Anterior cingulate cortex (tissue), 58 donors: ENCODE measurements at regions not wholly inside any gene's neighbourhood (a gene's known extent, or its start where the extent isn't known, plus 50 kb on each side); places are given as distances from the start of the nearest gene placed in this dataset.
A peak's percentile ranks its signal among the peaks of the same experiment; 100 is the strongest.

ENCODE experiments used
- DNase-seq, 58 donors: peaks; one replicate each; lab custom pipeline; 2025; lab: John Stamatoyannopoulos, UW

GRCh38 chr1:220979371-220979770 is 100.1 kb downstream of the HLX start:
- DNase-seq = no peak

DNA sequence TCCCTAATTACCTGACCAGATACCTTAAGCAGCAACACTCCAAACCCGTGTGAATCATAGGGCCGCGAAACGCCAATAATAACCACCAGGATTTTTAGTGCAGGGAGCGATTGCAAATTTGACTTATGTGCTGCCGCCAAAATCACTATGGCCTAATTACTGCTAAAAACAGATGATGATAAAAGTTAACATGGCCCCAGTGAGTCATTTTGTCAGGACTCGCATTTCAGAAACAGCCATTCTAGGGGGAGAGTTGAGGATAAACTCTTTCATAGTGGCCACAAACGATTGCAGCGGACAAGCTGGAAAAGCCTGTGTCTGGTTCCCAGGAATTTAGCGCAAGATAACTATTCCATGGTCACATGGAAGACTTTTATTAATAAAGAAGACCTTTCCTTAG is 103.4 kb downstream of the HLX start:
- no peak for DNase-seq

- no peak for DNase-seq
Measured at GRCh38 chr1:220983877-220984635, 104.8 kb downstream of the HLX start.

DNA sequence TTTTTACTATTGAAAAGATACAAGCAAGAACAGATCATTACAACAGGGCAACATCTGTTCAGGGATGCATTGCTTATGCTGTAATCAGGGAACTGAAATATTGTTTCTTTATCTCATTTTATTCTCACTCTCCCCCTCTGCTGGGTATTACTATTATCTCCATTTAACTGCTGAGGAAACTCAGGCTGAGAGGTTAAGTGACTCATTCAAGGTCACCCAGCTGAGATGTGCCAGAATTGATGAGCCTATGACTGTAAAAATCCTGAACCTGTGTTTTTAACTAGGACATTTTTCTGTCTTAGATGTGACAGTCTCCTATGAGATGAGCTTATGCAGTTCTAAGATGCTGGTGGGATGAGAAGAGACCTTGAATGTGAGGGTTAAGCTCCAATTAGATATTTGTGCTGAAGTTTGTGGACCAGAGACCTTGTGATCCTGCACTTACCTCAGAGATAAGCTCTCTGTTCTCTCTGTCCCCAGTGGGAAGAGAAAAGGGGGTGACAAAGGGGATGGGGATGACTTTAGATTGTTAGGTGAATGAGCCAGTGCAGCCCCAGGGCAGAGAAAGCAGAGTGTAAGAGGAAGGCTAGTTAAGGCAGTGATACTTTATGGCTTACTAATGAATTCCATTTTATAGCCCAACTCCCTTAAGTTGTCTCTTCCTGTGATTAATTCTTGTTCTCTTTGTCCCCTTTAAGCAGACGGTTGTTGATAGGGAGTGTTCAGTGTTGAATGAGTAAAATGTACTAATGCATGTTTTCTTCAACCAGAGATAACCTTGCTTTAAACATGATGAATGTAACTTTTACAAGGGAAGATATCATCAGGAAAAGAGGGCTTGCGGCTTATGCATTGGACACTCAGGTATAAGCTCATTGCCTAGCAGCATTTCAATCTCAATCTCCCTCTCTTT is 111.4 kb downstream of the HLX start:
- DNase-seq = no peak

- DNase-seq = no peak
Measured at GRCh38 chr1:220991506-220991905, 112.3 kb downstream of the HLX start.

- DNase-seq = no peak
Measured at GRCh38 chr1:220991959-220992704, 112.9 kb downstream of the HLX start.

- DNase-seq = no peak
Measured at GRCh38 chr1:220992705-220993052, 113.4 kb downstream of the HLX start.

- no peak for DNase-seq
Measured at GRCh38 chr1:220994671-220995070, 115.4 kb downstream of the HLX start.

DNA sequence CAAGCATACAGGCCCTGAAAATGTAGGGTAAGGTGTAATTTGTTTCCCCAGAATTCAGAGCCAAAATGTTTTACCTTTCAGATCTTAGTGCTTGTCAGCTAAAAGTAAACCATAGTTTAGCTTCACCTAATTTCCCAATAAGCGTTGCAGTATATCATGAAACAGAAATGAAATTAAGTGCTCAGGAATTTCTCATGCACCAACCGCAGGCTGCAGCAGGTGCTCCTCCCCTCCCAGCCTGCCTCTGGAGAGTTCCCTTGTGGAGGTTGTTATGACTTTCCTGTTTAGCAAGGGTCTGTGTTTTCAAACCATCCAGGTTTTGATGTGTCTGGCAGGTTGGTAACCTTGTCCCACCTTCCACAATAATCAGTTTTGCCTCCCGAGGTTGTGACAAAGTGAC is 118.5 kb downstream of the HLX start:
- no peak for DNase-seq

GRCh38 chr1:220999872-221000863 is 120.9 kb downstream of the HLX start:
- DNase-seq = peak in 4 of 58 donors; percentile 1 to 8 (median 3)

DNA sequence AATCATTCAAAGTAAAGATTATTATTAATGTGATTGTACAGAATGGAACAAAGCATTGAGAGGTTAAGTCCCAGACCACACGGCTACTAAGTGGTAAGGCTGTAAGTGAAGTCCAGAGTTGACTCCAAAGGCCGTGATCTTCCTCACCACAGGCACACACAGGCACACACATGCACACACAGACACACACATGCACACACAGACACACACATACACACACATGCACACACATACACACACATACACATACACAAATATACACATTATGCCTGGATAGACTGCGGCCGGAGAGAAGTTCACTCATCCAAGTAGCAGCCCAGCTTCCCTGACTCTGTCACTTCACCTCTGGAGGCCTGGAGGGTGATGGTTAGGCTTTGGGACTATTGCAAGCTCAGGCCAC is 121.9 kb downstream of the HLX start:
- DNase-seq = no peak

DNA sequence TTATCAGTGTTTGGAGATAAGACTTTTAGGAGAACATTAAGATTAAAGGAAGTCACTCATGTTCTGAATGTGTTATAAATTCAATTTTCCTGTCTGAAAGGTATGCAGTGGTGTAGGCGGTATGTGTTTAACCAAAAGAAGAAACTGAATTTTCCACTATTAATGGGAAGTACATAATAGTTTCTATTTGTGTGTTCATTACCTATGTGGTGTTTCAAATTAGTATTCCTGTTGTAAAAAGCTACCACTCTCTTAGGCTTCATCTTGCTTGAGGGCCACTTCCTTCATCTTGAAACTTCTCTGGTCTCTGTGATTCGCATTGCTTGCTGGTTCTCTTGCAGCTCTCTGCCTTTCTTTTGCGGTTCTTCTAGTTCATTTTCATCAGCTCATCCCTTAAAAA is 123.4 kb downstream of the HLX start:
- no peak for DNase-seq

DNA sequence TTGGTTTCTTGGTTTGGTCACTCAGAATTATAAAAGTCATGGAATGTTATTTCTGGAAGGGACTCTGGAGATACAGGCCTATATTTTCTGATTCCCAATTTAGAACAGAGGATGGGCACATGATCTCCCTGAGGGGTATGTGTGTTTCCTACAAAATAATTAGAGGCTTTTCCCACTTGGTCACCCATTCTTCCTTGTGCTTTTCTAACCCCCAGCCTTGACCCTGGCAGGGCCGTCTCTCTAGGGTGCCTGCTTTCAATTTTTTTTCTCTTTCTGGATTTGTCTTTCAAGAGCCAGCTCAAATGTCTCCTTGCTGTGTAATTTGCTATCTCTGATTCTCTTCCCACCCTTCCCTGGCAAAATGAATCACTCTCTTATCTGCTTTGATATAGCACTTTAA is 131.9 kb downstream of the HLX start:
- no peak for DNase-seq

DNA sequence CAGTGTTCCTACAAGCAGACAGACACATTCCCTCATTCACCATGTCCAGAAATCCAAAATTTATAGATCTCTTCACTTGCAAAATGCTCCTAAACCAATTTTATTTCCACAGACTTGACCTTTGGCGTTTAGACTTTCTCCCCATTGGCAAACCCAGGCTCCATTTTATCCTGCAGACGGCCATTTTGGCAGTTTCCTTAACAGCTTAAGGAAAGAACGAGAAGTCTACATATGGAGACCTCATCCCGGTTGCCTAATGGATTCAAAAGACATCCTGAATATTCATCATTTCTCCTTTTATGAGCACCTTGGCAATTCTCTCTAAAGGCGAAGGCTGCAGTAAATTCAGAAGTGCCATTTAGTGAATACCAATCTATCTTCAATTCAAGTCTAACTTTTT is 132.9 kb downstream of the HLX start:
- no peak for DNase-seq

- no peak for DNase-seq
Measured at GRCh38 chr1:221013691-221014660, 134.7 kb downstream of the HLX start.

GRCh38 chr1:221015159-221015790 is 136.0 kb downstream of the HLX start:
- no peak for DNase-seq

DNA sequence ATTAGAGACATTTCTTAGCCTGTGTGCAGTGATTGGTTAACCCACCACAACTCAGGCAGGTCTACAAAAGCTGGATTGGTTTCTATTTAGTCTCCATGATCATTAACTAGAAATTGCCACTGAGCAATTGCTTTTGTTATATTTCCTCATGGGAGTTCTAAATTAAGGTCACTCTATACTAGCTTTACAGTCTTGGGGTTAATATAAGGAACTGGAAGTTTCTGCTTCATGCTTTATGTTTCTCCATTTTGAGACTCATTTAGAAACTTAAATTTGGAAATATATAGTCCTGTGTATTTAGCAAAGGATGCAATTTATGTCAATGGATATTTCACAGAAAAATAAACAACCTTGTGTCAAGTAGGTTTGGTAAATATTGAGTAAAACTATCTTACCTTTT is 137.5 kb downstream of the HLX start:
- DNase-seq = no peak

GRCh38 chr1:221018414-221018813 is 139.2 kb downstream of the HLX start:
- no peak for DNase-seq
